BE2C (cell line): ENCODE measurements at regions not wholly inside any gene's neighbourhood (a gene's known extent, or its start where the extent isn't known, plus 50 kb on each side); places are given as distances from the start of the nearest gene placed in this dataset.

Experiments
- DNase-seq: peaks from one replicate; pipeline ENCODE4 v3.0.0-alpha.2; 2020
- H3K27me3 ChIP-seq: fragments of 250-450 bp; sonication (Bioruptor Pico); 2 replicates; pipeline ENCODE4 v1.5.1; 2020; ENCODE audit warnings: mild to moderate bottlenecking
- H3K36me3 ChIP-seq: fragments of 250-450 bp; sonication (Bioruptor Pico); 2 replicates; pipeline ENCODE4 v1.5.1; 2020; ENCODE audit warnings: mild to moderate bottlenecking
- H3K4me1 ChIP-seq: fragments of 250-450 bp; sonication (Bioruptor Pico); 2 replicates; pipeline ENCODE4 v1.5.1; 2020
- H3K4me3 ChIP-seq: 2 replicates; pipeline ENCODE4 v1.5.1; 2011; ENCODE audit warnings: low read depth, low read length
- H3K9me3 ChIP-seq: fragments of 250-450 bp; sonication (Bioruptor Pico); 2 replicates; pipeline ENCODE4 v1.5.1; 2020
- CTCF ChIP-seq: IDR thresholded peaks from 2 replicates; pipeline ENCODE4 v1.5.1; 2012; ENCODE audit warnings: mild to moderate bottlenecking, low read depth, low read length

- DNase-seq: no peak
- H3K9me3 ChIP-seq: no peaks in the 10 kb centered on the region
- no peak overlapping the region for H3K4me3 ChIP-seq
- H3K27me3 ChIP-seq: no peaks in the 10 kb centered on the region
- no peaks in the 10 kb centered on the region for H3K36me3 ChIP-seq
- no peak for TF ChIP-seq CTCF
- peaks cover 7% of the 10 kb centered on the region for H3K4me1 ChIP-seq
Measured at GRCh38 chr9:26527931-26528330, 364.7 kb downstream of the CAAP1 start.

GRCh38 chr9:26524267-26524666 lies 368.3 kb downstream of the CAAP1 start:
- Histone ChIP-seq H3K4me1 (peaks cover 7% of the 10 kb centered on the region), H3K27me3 (no peaks in the 10 kb centered on the region), H3K9me3 (no peaks in the 10 kb centered on the region), H3K36me3 (no peaks in the 10 kb centered on the region), H3K4me3 (no peak overlapping the region)
- no peak for TF ChIP-seq CTCF
- peak; percentile 46 for DNase-seq

- Histone ChIP-seq H3K4me1 (peaks cover 7% of the 10 kb centered on the region), H3K36me3 (no peaks in the 10 kb centered on the region)
Measured at GRCh38 chr9:26523577-26523976, 369.0 kb downstream of the CAAP1 start.

GRCh38 chr9:26520141-26520540 lies 372.5 kb downstream of the CAAP1 start:
- TF ChIP-seq CTCF: no peak
- Histone ChIP-seq H3K36me3 (no peaks in the 10 kb centered on the region), H3K4me3 (no peak overlapping the region), H3K27me3 (no peaks in the 10 kb centered on the region), H3K4me1 (peaks cover 7% of the 10 kb centered on the region), H3K9me3 (no peaks in the 10 kb centered on the region)
- DNase-seq: no peak

More at GRCh38 chr9:26523577-26523976, 369.0 kb downstream of the CAAP1 start:
- no peaks in the 10 kb centered on the region for H3K27me3 ChIP-seq
- no peak for DNase-seq
- TF ChIP-seq CTCF: no peak
- no peaks in the 10 kb centered on the region for H3K9me3 ChIP-seq
- no peak overlapping the region for H3K4me3 ChIP-seq

DNA sequence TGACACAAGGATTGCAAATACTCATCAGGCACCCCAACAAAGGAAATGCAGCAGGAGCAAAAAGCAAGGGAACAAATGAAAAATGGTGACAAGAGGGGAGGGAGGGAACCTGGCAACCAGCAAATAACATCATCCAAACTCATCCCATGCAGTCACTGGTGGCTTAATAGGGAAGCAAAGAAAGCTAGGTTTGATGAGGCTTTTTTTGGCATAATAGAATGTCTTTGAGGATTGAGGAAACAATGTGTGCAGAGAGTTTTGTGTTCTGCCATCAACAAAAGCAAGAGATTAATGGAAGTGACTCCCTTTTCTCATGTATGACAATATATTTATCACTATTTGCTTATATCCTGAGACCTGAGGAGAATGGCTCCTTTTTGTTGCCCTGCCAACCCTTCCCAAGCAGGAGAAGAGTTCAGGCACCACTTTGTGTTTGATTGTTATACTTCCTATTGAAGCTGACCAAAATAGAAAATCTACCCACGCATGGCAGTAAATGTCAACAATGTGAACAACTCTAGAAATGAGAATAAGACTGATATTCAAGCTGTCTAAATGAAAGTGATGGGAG lies 375.7 kb downstream of the CAAP1 start:
- Histone ChIP-seq H3K9me3 (no peaks in the 10 kb centered on the region), H3K4me1 (no peaks in the 10 kb centered on the region), H3K36me3 (no peaks in the 10 kb centered on the region), H3K4me3 (no peak overlapping the region), H3K27me3 (no peaks in the 10 kb centered on the region)
- no peak for DNase-seq
- TF ChIP-seq CTCF: no peak

- Histone ChIP-seq H3K9me3 (no peaks in the 10 kb centered on the region), H3K4me3 (no peak overlapping the region), H3K4me1 (no peaks in the 10 kb centered on the region), H3K36me3 (no peaks in the 10 kb centered on the region), H3K27me3 (no peaks in the 10 kb centered on the region)
- TF ChIP-seq CTCF: no peak
- DNase-seq: no peak
Measured at GRCh38 chr9:26513730-26514129, 378.9 kb downstream of the CAAP1 start.
